Thyroid gland (tissue), 4 donors: ENCODE measurements at regions not wholly inside any gene's neighbourhood (a gene's known extent, or its start where the extent isn't known, plus 50 kb on each side); places are given as distances from the start of the nearest gene placed in this dataset.

ENCODE experiments used
- CTCF ChIP-seq, 6 experiments: fragments of 200-600 bp in 3 of 6; fragments of 450-650 bp in 3 of 6; sonication (generic) in 3 of 6; IDR thresholded peaks; one replicate each; pipeline ENCODE4 v1.5.1; 2016 to 2019; ENCODE audit warnings: antibody characterized with exemption in 6 of 6, mild to moderate bottlenecking in 2 of 6, inconsistent platforms in 1 of 6, moderate library complexity in 1 of 6
- POLR2A ChIP-seq, 2 donors: fragments of 450-650 bp; IDR thresholded peaks; one replicate each; pipeline ENCODE4 v1.6.1; 2017; ENCODE audit warnings: antibody characterized with exemption in 2 of 2, mild to moderate bottlenecking in 2 of 2, moderate library complexity in 1 of 2

- TF ChIP-seq CTCF (IDR thresholded peaks at IDR 0.05) (no peak), POLR2A (IDR thresholded peaks at IDR 0.05) (no peak)
These were observed 211.1 kb upstream of the TSHZ3 start for GRCh38 chr19:31560086-31561060.
